AG20443 (cell line): ENCODE measurements at regions not wholly inside any gene's neighbourhood (a gene's known extent, or its start where the extent isn't known, plus 50 kb on each side); places are given as distances from the start of the nearest gene placed in this dataset.
"Not testable (repeated sequence)": the region's sequence is repeated elsewhere in the genome, so short reads cannot be mapped to it uniquely, and the experiment has no call there.

Source experiments
- DNase-seq: peaks from one replicate; pipeline ENCODE4 v3.0.0; 2012; ENCODE audit warnings: low spot score, mixed read lengths

DNA sequence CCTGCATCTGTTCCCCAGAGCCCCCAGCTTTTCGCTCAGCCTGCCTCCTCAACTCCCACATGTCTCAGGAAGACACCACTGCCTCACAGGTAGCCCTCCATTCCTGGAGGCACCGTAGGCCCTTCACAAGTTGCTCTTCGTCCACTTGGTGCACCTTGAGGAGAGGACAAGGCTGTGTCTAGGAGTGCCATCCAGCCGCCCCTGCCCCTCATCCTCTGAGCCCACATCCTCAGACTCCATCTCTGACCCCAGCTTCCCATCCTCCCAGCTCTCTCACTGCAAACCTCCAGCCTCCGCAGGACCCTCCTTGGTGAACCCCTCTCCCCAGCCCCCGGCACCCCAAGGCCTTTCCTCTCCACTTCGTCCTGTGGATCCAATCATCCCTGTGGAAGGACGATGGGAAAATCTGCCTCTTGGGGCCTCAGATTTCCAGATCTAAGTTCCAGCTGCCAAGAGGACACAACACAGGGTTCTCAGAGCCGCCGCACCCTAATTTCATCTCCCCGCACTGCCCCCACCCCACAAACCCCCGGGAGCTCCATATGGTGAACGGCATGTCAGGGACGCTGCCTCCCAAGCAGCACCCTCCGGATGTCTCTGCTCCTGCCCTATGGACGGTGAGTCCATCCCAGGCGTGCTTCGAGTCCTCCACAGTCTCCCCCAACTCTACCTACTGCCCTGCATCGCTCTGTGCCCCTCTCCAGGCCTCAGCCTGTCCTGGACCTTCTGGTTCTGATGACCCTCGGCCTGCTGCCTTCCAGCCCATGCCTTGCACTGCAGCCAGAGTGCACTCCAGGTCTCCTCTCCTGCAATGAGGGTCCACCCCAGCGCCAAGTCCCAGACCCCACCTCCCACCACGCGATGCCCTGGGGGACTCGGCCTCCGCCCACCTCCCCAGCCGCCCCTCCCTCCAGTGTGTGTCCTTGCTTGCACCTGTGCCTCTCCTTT is 314.1 kb upstream of the DIO3 start:
- no peak for DNase-seq

GRCh38 chr14:101247842-101248725 is 313.2 kb upstream of the DIO3 start:
- DNase-seq, result no peak

DNA sequence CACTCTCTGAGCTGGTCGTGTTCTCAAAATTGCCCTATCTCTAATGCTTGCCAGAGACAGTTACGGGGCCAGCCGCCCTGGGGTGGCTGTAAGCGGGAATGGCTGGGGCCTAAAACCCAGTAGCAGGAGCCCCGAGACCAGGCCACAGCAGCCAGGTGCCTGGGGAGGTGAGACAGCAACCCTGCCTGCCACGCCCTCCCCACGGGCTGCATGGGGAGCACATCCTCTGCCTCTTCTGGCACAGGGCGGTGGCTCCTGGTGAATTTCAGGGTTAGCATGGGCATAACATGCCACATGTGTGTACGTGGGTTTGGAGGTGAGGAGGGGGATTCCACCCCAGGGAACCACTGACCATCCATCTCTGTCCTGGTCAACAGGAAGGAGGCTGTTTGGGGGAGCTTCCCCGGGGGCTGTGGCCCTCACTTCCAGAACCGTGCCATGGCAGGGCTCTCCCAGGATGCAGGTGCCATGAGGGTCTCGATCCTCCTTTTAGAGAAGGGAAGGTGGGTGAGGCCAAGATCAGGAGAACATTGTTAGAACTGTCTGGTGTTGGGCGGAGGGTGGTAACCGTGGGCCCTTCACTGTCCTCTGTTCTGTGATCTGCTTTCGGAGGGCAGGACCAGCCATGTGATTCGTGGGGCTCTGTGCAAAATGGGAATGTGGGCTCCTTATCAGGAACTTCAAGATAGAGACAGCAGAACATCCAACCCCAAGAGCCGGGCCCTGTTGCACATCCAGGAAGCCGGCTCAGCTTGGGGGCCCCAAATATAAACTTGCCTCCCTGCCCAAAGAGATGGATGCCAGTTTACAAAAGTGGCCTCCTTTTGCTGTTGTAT is 312.2 kb upstream of the DIO3 start:
- DNase-seq, result no peak

DNA sequence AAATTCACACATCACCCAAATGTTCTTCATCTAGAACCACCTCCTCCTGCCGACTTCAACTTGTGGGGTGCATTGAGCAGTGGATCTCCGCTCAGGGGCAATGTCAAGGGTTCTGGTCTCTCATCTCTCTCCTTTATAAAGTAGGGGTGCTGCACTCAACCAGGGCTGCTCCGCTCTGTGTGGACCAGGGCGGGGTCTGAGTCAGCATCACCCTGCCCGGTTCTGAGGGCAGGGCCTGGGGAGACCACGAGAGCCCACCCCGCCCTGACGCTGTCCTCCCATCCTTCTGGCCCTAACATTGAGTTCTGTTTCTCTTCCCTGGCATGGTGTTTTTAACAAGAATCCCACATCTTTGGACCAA is 311.6 kb upstream of the DIO3 start:
- DNase-seq, result no peak

- DNase-seq, result no peak
These were observed 310.9 kb upstream of the DIO3 start for GRCh38 chr14:101250336-101250947.

DNA sequence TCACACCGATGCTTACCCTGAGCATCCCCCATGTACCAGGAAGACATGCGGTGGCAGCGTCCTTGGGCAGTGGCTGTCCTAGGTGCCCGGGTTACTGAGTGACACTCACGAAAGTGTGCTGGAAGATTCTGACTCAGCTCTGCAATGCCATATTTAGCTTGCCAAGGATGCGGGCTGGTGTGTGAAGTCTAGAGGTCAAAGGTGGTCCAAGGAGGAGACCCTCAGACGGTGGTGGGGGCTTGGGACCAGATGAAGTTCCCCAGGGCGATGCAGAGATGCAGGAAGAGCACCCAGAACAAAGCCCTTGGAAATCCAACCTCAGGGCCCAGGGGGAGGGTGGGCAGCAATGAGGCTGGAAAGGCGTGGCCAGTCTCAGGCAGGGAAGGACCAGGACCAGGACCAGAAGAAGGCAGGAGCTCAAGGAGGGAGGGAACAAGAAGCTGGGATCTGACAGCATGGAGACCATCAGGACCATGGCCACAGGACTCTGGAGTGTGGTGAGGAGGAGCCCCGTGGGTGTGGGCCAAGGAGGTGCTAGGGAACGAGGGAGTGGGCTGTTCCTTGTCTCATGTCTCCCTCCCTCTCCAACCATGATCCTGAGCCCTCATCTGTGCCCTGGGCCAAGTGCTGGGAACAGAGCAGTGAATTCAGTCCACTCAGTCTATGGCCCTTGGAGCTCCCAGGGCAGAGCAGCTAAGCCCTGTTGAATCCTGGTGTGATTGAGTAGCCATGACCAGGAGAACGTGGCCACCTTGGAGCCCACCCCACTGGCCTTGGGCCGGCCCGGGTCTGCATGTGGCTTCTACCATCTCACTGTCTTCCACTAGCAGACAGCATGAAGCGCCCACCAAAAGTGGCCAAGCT is 310.1 kb upstream of the DIO3 start:
- peak; percentile 7 for DNase-seq

GRCh38 chr14:101251812-101252442 is 309.4 kb upstream of the DIO3 start:
- DNase-seq, result peak; percentile 4

DNA sequence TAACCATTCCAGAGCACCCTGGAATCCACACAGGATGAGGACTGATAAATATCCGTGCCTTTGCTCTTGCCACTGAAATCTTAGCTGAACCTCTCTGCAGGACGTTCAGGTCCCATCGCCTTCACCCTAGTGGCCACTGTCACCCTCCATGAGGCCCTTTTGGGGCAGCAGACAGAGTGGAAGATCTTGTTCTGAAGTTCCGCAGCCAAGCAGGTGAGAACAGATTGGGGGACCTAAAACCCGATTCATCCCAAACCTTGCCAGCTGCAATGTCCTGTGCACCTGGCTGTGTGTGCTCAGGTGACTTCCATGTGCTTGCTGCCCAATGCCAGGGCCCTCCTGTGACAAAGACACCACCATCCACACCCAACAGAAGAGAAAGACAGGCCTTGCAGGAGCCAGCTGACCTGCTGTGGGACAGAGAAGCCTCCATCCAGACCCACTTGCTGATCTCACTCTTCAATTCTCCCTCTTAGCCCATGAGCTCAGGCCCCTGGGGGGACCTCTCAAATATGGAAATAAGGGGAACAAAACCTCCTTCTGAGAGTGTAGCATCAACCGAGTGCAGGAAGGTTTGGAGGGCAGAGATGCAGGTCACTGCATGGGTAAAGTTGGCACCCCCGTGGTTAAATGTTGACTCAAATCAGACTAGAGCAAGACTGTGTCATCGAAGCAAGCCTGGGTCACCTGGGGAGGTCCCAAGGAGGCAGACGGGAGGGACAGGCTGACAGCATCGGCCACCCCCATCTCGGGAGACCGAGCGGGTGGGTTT is 308.7 kb upstream of the DIO3 start:
- DNase-seq, result peak; percentile 6

DNA sequence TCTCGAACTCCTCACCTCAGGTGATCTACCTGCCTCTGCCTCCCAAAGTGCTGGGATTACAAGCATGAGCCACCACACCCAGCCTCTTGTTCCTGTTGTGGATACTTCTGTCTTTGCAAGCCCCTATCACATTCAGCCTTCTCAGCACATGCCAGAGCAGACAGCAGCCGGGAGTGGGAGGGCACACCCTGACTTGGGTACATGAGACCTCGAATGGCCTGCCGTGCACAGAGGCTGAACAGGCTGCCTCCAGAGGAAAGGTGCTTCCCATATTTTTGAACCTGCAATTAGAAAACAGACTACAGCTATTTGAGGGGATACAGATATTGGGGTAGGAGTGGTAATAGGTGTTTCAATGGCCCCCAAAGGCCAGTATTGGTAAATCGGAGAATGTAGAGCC is 307.3 kb upstream of the DIO3 start:
- peak; percentile 3 for DNase-seq

GRCh38 chr14:101254805-101255764 is 306.2 kb upstream of the DIO3 start:
- DNase-seq, result peak; percentile 13

DNA sequence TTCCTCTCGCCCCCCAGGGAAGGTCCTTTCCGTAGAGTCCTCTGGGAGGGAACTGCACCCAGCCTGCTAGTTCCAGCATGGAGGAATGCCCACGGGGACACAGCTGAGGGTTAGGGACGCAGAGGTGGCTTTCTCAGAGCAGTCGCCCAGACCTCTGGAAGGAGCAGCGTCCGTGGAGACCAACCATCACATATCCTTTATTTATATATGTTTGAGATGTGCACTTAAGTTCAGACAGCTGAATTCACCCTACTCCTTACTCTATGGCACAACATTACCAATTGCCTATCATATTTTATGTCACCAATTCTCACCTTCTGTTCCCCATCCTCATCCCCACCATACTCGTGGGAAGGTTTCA is 305.6 kb upstream of the DIO3 start:
- no peak for DNase-seq

GRCh38 chr14:101256266-101256665 is 305.0 kb upstream of the DIO3 start:
- DNase-seq, result peak; percentile 5

DNA sequence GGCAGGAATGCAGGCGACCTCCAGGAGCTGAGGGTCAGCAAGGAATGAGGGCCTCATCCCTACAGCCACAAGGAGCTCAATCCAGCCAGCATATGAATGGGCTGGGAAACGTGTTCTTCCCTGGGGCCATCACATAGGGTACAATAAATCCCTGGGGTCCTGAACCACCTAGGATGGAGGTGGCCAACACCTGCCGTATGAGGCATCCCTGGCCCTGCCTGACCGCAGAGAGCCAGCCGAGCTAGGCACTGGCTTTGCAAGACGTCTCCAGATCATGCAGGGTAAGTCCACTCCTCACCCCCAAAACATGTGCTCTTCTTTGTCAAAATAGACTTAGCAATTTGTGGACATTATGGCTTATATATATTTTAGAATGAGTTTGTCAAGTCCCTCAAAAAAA is 303.7 kb upstream of the DIO3 start:
- DNase-seq, result peak; percentile 3

DNA sequence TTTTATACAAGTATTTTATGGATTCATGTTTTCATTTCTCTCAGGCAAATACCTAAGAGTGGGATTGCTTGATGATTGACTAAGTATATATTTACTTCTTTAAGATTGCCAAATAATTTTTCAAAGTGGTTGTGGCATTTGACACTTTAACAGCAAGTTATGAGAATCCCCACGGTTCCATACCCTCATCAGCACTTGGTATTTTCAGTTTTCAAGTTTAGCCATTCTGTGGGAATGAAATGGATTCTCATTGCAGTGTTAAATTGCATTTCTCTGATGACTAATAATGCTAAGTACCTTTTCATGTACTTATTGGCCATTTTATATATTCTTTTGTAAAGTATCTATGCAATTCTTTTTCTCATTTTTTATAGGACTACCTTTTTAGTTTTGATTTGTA is 301.5 kb upstream of the DIO3 start:
- DNase-seq, result no peak

- DNase-seq, result not testable (repeated sequence)
These were observed 294.9 kb upstream of the DIO3 start for GRCh38 chr14:101266441-101266840.

GRCh38 chr14:101273091-101273490 is 288.2 kb upstream of the DIO3 start:
- DNase-seq, result no peak

DNA sequence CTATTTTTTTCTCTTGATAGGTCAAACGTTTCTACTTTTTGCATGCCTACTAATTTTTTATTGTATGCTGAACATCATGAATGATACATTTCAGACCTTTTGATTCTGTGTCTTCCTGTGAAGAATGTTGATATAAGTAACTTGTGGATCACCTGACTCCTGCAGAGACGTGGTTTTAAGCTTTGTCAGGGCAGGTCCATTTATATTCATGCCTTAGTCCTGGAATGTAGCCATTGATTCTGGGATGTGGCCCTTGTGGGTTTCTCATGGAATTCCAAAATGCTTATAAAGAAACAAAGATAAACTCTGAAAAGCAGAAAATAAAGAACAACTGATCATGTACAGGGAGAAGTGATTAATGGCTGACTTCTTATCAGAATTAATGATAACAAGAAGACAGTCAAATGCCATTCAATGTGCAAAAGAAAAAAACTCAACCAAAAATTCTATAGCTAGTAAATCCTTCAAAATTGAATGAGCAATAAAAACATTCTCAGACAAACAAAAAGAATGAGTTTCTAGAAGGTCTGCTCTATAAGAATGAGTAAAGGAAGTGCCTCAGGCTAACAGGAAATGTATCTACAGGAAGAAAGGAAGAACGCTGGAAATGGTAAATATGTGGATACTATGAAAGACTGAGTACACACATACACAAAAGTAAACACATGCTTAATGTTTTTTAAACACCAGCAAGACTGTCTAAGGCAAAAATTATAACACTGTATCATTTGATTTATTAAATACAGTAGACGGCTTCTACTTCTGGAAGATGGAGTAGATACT is 284.8 kb upstream of the DIO3 start:
- DNase-seq, result no peak
